ENCODE measurements at regions not wholly inside any gene's neighbourhood (a gene's known extent, or its start where the extent isn't known, plus 50 kb on each side); places are given as distances from the start of the nearest gene placed in this dataset.

- ChIA-PET CTCF (no interaction called here), POLR2A (interaction anchor here (0.6 kb wide), 1 partner anchor 297 kb away, joined by 3 read pairs; no protein-coding TSS in a partner anchor)
- Mint-ChIP-seq H3K36me3 (no peaks in the 10 kb centered on the region), H3K4me1 (peaks cover 4% of the 10 kb centered on the region), H3K27me3 (ENCODE audit: low read depth) (no peaks in the 10 kb centered on the region), H3K4me3 (no peak overlapping the region), H3K9me3 (no peaks in the 10 kb centered on the region), H3K27ac (no peak overlapping the region)
- no peak for ATAC-seq
- no peak for DNase-seq (ENCODE audit: low spot score)
- TF ChIP-seq NR2C2 (CRISPR knock-in tag; IDR thresholded peaks at IDR 0.05) (no peak), JUN (CRISPR knock-in tag; IDR thresholded peaks at IDR 0.05) (no peak), HMGA2 (CRISPR knock-in tag; IDR thresholded peaks at IDR 0.05) (no peak), RORB (CRISPR knock-in tag; IDR thresholded peaks at IDR 0.05) (no peak), NFYB (CRISPR knock-in tag; conservative IDR thresholded peaks at IDR 0.05; ENCODE audit: low read depth) (no peak)
- TF ChIP-seq, protein P1, sequence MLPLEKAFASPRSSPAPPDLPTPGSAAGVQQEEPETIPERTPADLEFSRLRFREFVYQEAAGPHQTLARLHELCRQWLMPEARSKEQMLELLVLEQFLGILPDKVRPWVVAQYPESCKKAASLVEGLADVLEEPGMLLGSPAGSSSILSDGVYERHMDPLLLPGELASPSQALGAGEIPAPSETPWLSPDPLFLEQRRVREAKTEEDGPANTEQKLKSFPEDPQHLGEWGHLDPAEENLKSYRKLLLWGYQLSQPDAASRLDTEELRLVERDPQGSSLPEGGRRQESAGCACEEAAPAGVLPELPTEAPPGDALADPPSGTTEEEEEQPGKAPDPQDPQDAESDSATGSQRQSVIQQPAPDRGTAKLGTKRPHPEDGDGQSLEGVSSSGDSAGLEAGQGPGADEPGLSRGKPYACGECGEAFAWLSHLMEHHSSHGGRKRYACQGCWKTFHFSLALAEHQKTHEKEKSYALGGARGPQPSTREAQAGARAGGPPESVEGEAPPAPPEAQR (CRISPR knock-in tag; IDR thresholded peaks at IDR 0.05): no peak
- TF ChIP-seq, protein P2, sequence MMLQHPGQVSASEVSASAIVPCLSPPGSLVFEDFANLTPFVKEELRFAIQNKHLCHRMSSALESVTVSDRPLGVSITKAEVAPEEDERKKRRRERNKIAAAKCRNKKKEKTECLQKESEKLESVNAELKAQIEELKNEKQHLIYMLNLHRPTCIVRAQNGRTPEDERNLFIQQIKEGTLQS (CRISPR knock-in tag; conservative IDR thresholded peaks at IDR 0.05): no peak
- TF ChIP-seq, protein P3, sequence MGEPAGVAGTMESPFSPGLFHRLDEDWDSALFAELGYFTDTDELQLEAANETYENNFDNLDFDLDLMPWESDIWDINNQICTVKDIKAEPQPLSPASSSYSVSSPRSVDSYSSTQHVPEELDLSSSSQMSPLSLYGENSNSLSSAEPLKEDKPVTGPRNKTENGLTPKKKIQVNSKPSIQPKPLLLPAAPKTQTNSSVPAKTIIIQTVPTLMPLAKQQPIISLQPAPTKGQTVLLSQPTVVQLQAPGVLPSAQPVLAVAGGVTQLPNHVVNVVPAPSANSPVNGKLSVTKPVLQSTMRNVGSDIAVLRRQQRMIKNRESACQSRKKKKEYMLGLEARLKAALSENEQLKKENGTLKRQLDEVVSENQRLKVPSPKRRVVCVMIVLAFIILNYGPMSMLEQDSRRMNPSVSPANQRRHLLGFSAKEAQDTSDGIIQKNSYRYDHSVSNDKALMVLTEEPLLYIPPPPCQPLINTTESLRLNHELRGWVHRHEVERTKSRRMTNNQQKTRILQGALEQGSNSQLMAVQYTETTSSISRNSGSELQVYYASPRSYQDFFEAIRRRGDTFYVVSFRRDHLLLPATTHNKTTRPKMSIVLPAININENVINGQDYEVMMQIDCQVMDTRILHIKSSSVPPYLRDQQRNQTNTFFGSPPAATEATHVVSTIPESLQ (CRISPR knock-in tag; IDR thresholded peaks at IDR 0.05): no peak
These were observed 241.7 kb upstream of the PDE3A start for GRCh38 chr12:20126601-20127000.

- Mint-ChIP-seq H3K4me1 (no peaks in the 10 kb centered on the region), H3K9me3 (no peaks in the 10 kb centered on the region), H3K4me3 (no peak overlapping the region), H3K27ac (no peak overlapping the region), H3K27me3 (ENCODE audit: low read depth) (no peaks in the 10 kb centered on the region), H3K36me3 (no peaks in the 10 kb centered on the region)
- DNase-seq (ENCODE audit: low spot score): no peak
- ChIA-PET POLR2A (no interaction called here), CTCF (no interaction called here)
- ATAC-seq: no peak
- TF ChIP-seq PREB (CRISPR knock-in tag; IDR thresholded peaks at IDR 0.05; ENCODE audit: borderline replicate concordance): no peak
These were observed 240.9 kb upstream of the PDE3A start for GRCh38 chr12:20127413-20127812.

GRCh38 chr12:20128928-20129327, 239.4 kb upstream of the PDE3A start:
- Mint-ChIP-seq H3K9me3 (no peaks in the 10 kb centered on the region), H3K27me3 (ENCODE audit: low read depth) (no peaks in the 10 kb centered on the region), H3K27ac (no peak overlapping the region), H3K4me3 (no peak overlapping the region), H3K4me1 (0 out of 2 replicates have a peak, but pooled peaks cover 3% of the 10 kb centered on the region), H3K36me3 (no peaks in the 10 kb centered on the region)
- TF ChIP-seq SP1 (CRISPR knock-in tag; conservative IDR thresholded peaks at IDR 0.05): no peak
- TF ChIP-seq ZNF423 (CRISPR knock-in tag; IDR thresholded peaks at IDR 0.05): no peak
- TF ChIP-seq, protein P4, sequence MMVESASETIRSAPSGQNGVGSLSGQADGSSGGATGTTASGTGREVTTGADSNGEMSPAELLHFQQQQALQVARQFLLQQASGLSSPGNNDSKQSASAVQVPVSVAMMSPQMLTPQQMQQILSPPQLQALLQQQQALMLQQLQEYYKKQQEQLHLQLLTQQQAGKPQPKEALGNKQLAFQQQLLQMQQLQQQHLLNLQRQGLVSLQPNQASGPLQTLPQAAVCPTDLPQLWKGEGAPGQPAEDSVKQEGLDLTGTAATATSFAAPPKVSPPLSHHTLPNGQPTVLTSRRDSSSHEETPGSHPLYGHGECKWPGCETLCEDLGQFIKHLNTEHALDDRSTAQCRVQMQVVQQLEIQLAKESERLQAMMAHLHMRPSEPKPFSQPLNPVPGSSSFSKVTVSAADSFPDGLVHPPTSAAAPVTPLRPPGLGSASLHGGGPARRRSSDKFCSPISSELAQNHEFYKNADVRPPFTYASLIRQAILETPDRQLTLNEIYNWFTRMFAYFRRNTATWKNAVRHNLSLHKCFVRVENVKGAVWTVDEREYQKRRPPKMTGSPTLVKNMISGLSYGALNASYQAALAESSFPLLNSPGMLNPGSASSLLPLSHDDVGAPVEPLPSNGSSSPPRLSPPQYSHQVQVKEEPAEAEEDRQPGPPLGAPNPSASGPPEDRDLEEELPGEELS (CRISPR knock-in tag; IDR thresholded peaks at IDR 0.05): no peak
- TF ChIP-seq EMX1 (CRISPR knock-in tag; IDR thresholded peaks at IDR 0.05): no peak
- TF ChIP-seq, protein P5, sequence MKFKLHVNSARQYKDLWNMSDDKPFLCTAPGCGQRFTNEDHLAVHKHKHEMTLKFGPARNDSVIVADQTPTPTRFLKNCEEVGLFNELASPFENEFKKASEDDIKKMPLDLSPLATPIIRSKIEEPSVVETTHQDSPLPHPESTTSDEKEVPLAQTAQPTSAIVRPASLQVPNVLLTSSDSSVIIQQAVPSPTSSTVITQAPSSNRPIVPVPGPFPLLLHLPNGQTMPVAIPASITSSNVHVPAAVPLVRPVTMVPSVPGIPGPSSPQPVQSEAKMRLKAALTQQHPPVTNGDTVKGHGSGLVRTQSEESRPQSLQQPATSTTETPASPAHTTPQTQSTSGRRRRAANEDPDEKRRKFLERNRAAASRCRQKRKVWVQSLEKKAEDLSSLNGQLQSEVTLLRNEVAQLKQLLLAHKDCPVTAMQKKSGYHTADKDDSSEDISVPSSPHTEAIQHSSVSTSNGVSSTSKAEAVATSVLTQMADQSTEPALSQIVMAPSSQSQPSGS (CRISPR knock-in tag; IDR thresholded peaks at IDR 0.05; ENCODE audit: borderline replicate concordance, low read depth): no peak
- no peak for TF ChIP-seq JAZF1 (CRISPR knock-in tag; IDR thresholded peaks at IDR 0.05)
- no peak for TF ChIP-seq ZNF512 (CRISPR knock-in tag; IDR thresholded peaks at IDR 0.05; ENCODE audit: borderline replicate concordance)
- TF ChIP-seq KAT7 (CRISPR knock-in tag; IDR thresholded peaks at IDR 0.05; ENCODE audit: borderline replicate concordance): no peak
- TF ChIP-seq ZNF425 (CRISPR knock-in tag; conservative IDR thresholded peaks at IDR 0.05): no peak
- no peak for TF ChIP-seq NR2C2 (CRISPR knock-in tag; IDR thresholded peaks at IDR 0.05)
- no peak for TF ChIP-seq PRRX2 (CRISPR knock-in tag; IDR thresholded peaks at IDR 0.05)
- CTCF ChIA-PET: no interaction called here
- POLR2A ChIA-PET: no interaction called here
- no peak for DNase-seq (ENCODE audit: low spot score)
- ATAC-seq: no peak
